ENCODE measurements at regions not wholly inside any gene's neighbourhood (a gene's known extent, or its start where the extent isn't known, plus 50 kb on each side); places are given as distances from the start of the nearest gene placed in this dataset.
A peak's percentile ranks its signal among the peaks of the same experiment; 100 is the strongest.

- ATAC-seq (ENCODE audit: low read depth in 2 of 2) = peak; percentile 29
- H3K4me3 Mint-ChIP-seq = no peak overlapping the region
- no peak overlapping the region for H3K27ac Mint-ChIP-seq
Observed at GRCh38 chr3:102233881-102234280, 200.9 kb upstream of the ZPLD1 start.

GRCh38 chr3:102235679-102236078 lies 199.1 kb upstream of the ZPLD1 start:
- no peak overlapping the region for H3K4me3 Mint-ChIP-seq
- H3K4me1 Mint-ChIP-seq = peaks cover 0 to 3% (median 0%) of the 10 kb centered on the region in 4 donors
- Histone ChIP-seq H3K9me3 (ENCODE audit: control insufficient read depth in 2 of 2, low read length in 2 of 2) (no peaks in the 10 kb centered on the region), H3K27me3 (ENCODE audit: control insufficient read depth, insufficient read depth, low read length) (no peaks in the 10 kb centered on the region), H3K4me1 (ENCODE audit: control insufficient read depth, insufficient read depth, low read length, poor library complexity, severe bottlenecking) (no peaks in the 10 kb centered on the region), H3K36me3 (ENCODE audit: control insufficient read depth, insufficient read depth, low read length) (no peaks in the 10 kb centered on the region), H3K4me3 (ENCODE audit: low read depth, low read length) (no peak overlapping the region), H3K27ac (ENCODE audit: insufficient read depth, low read length, poor library complexity, severe bottlenecking) (no peak overlapping the region)
- DNase-seq = peak in 2 of 3 donors; percentile 6 to 49
- no peak for ATAC-seq (ENCODE audit: low read depth in 2 of 2)
- H3K36me3 Mint-ChIP-seq = no peaks in the 10 kb centered on the region
- H3K27ac Mint-ChIP-seq = no peak overlapping the region
- peaks cover 6% of the 10 kb centered on the region for H3K27me3 Mint-ChIP-seq
- no peaks in the 10 kb centered on the region for H3K9me3 Mint-ChIP-seq

More at GRCh38 chr3:102233881-102234280, 200.9 kb upstream of the ZPLD1 start:
- Histone ChIP-seq H3K27ac (ENCODE audit: insufficient read depth, low read length, poor library complexity, severe bottlenecking) (no peak overlapping the region), H3K4me3 (ENCODE audit: low read depth, low read length) (no peak overlapping the region), H3K9me3 (ENCODE audit: control insufficient read depth in 2 of 2, low read length in 2 of 2) (no peaks in the 10 kb centered on the region), H3K27me3 (ENCODE audit: control insufficient read depth, insufficient read depth, low read length) (no peaks in the 10 kb centered on the region), H3K36me3 (ENCODE audit: control insufficient read depth, insufficient read depth, low read length) (no peaks in the 10 kb centered on the region), H3K4me1 (ENCODE audit: control insufficient read depth, insufficient read depth, low read length, poor library complexity, severe bottlenecking) (no peaks in the 10 kb centered on the region)
- Mint-ChIP-seq H3K36me3 (no peaks in the 10 kb centered on the region), H3K4me1 (peaks cover 0 to 11% (median 5%) of the 10 kb centered on the region in 4 donors), H3K9me3 (no peaks in the 10 kb centered on the region), H3K27me3 (peaks cover 9% of the 10 kb centered on the region)
- DNase-seq = no peak

- Histone ChIP-seq H3K27ac (ENCODE audit: insufficient read depth, low read length, poor library complexity, severe bottlenecking) (no peak overlapping the region), H3K27me3 (ENCODE audit: control insufficient read depth, insufficient read depth, low read length) (no peaks in the 10 kb centered on the region), H3K4me1 (ENCODE audit: control insufficient read depth, insufficient read depth, low read length, poor library complexity, severe bottlenecking) (no peaks in the 10 kb centered on the region), H3K9me3 (ENCODE audit: control insufficient read depth in 2 of 2, low read length in 2 of 2) (no peaks in the 10 kb centered on the region), H3K36me3 (ENCODE audit: control insufficient read depth, insufficient read depth, low read length) (no peaks in the 10 kb centered on the region), H3K4me3 (ENCODE audit: low read depth, low read length) (no peak overlapping the region)
- Mint-ChIP-seq H3K36me3 (no peaks in the 10 kb centered on the region), H3K4me1 (peaks cover 0 to 3% (median 0%) of the 10 kb centered on the region in 4 donors), H3K27me3 (peaks cover 6% of the 10 kb centered on the region), H3K4me3 (no peak overlapping the region), H3K9me3 (no peaks in the 10 kb centered on the region), H3K27ac (no peak overlapping the region)
- ATAC-seq (ENCODE audit: low read depth in 2 of 2) (no peak), DNase-seq (no peak)
Observed at GRCh38 chr3:102237181-102237580, 197.6 kb upstream of the ZPLD1 start.

GRCh38 chr3:102237838-102238237 lies 197.0 kb upstream of the ZPLD1 start:
- ATAC-seq (ENCODE audit: low read depth in 2 of 2) = no peak
- no peaks in the 10 kb centered on the region for H3K9me3 ChIP-seq (ENCODE audit: control insufficient read depth in 2 of 2, low read length in 2 of 2)
- no peaks in the 10 kb centered on the region for H3K4me1 ChIP-seq (ENCODE audit: control insufficient read depth, insufficient read depth, low read length, poor library complexity, severe bottlenecking)
- Mint-ChIP-seq H3K27ac (no peak overlapping the region), H3K4me1 (peaks cover 0 to 3% (median 0%) of the 10 kb centered on the region in 4 donors), H3K36me3 (no peaks in the 10 kb centered on the region), H3K9me3 (no peaks in the 10 kb centered on the region), H3K27me3 (peaks cover 6% of the 10 kb centered on the region), H3K4me3 (no peak overlapping the region)
- no peak for DNase-seq
- no peak overlapping the region for H3K27ac ChIP-seq (ENCODE audit: insufficient read depth, low read length, poor library complexity, severe bottlenecking)
- no peaks in the 10 kb centered on the region for H3K36me3 ChIP-seq (ENCODE audit: control insufficient read depth, insufficient read depth, low read length)
- no peak overlapping the region for H3K4me3 ChIP-seq (ENCODE audit: low read depth, low read length)
- H3K27me3 ChIP-seq (ENCODE audit: control insufficient read depth, insufficient read depth, low read length) = no peaks in the 10 kb centered on the region

GRCh38 chr3:102238362-102238761 lies 196.5 kb upstream of the ZPLD1 start:
- Mint-ChIP-seq H3K27ac (no peak overlapping the region), H3K27me3 (peaks cover 6% of the 10 kb centered on the region), H3K9me3 (no peaks in the 10 kb centered on the region), H3K36me3 (no peaks in the 10 kb centered on the region), H3K4me3 (no peak overlapping the region), H3K4me1 (peaks cover 0 to 3% (median 0%) of the 10 kb centered on the region in 4 donors)
- Histone ChIP-seq H3K27ac (ENCODE audit: insufficient read depth, low read length, poor library complexity, severe bottlenecking) (no peak overlapping the region), H3K4me3 (ENCODE audit: low read depth, low read length) (no peak overlapping the region), H3K36me3 (ENCODE audit: control insufficient read depth, insufficient read depth, low read length) (no peaks in the 10 kb centered on the region), H3K27me3 (ENCODE audit: control insufficient read depth, insufficient read depth, low read length) (no peaks in the 10 kb centered on the region), H3K4me1 (ENCODE audit: control insufficient read depth, insufficient read depth, low read length, poor library complexity, severe bottlenecking) (no peaks in the 10 kb centered on the region), H3K9me3 (ENCODE audit: control insufficient read depth in 2 of 2, low read length in 2 of 2) (no peaks in the 10 kb centered on the region)
- DNase-seq = no peak
- no peak for ATAC-seq (ENCODE audit: low read depth in 2 of 2)

GRCh38 chr3:102240720-102241119 lies 194.1 kb upstream of the ZPLD1 start:
- Mint-ChIP-seq H3K9me3 (peaks cover 0 to 2% (median 0%) of the 10 kb centered on the region in 7 donors), H3K4me1 (peaks cover 0 to under 1% (median 0%) of the 10 kb centered on the region in 4 donors), H3K27ac (no peak overlapping the region), H3K4me3 (no peak overlapping the region), H3K27me3 (no peaks in the 10 kb centered on the region), H3K36me3 (no peaks in the 10 kb centered on the region)
- Histone ChIP-seq H3K27me3 (ENCODE audit: control insufficient read depth, insufficient read depth, low read length) (no peaks in the 10 kb centered on the region), H3K9me3 (ENCODE audit: control insufficient read depth in 2 of 2, low read length in 2 of 2) (no peaks in the 10 kb centered on the region), H3K27ac (ENCODE audit: insufficient read depth, low read length, poor library complexity, severe bottlenecking) (no peak overlapping the region), H3K4me3 (ENCODE audit: low read depth, low read length) (no peak overlapping the region), H3K4me1 (ENCODE audit: control insufficient read depth, insufficient read depth, low read length, poor library complexity, severe bottlenecking) (no peaks in the 10 kb centered on the region), H3K36me3 (ENCODE audit: control insufficient read depth, insufficient read depth, low read length) (no peaks in the 10 kb centered on the region)
- DNase-seq = no peak
- no peak for ATAC-seq (ENCODE audit: low read depth in 2 of 2)

- Histone ChIP-seq H3K4me3 (ENCODE audit: low read depth, low read length) (no peak overlapping the region), H3K36me3 (ENCODE audit: control insufficient read depth, insufficient read depth, low read length) (no peaks in the 10 kb centered on the region), H3K27ac (ENCODE audit: insufficient read depth, low read length, poor library complexity, severe bottlenecking) (no peak overlapping the region), H3K27me3 (ENCODE audit: control insufficient read depth, insufficient read depth, low read length) (peaks cover 13% of the 10 kb centered on the region), H3K4me1 (ENCODE audit: control insufficient read depth, insufficient read depth, low read length, poor library complexity, severe bottlenecking) (no peaks in the 10 kb centered on the region), H3K9me3 (ENCODE audit: control insufficient read depth in 2 of 2, low read length in 2 of 2) (no peaks in the 10 kb centered on the region)
- DNase-seq = no peak
- H3K9me3 Mint-ChIP-seq = peaks cover 0 to 2% (median 0%) of the 10 kb centered on the region in 7 donors
- ATAC-seq (ENCODE audit: low read depth in 2 of 2) = no peak
- H3K27ac Mint-ChIP-seq = no peak overlapping the region
- no peaks in the 10 kb centered on the region for H3K36me3 Mint-ChIP-seq
- no peaks in the 10 kb centered on the region for H3K4me1 Mint-ChIP-seq
- H3K4me3 Mint-ChIP-seq = no peak overlapping the region
- H3K27me3 Mint-ChIP-seq = peaks cover 31% of the 10 kb centered on the region
Observed at GRCh38 chr3:102248981-102249705, 185.7 kb upstream of the ZPLD1 start.

- Mint-ChIP-seq H3K4me1 (no peaks in the 10 kb centered on the region), H3K9me3 (no peaks in the 10 kb centered on the region), H3K4me3 (no peak overlapping the region), H3K36me3 (no peaks in the 10 kb centered on the region), H3K27ac (no peak overlapping the region), H3K27me3 (peaks cover 27% of the 10 kb centered on the region)
- no peak for ATAC-seq (ENCODE audit: low read depth in 2 of 2)
- H3K9me3 ChIP-seq (ENCODE audit: control insufficient read depth in 2 of 2, low read length in 2 of 2) = no peaks in the 10 kb centered on the region
- H3K4me3 ChIP-seq (ENCODE audit: low read depth, low read length) = no peak overlapping the region
- no peak for DNase-seq
- no peaks in the 10 kb centered on the region for H3K4me1 ChIP-seq (ENCODE audit: control insufficient read depth, insufficient read depth, low read length, poor library complexity, severe bottlenecking)
- peaks cover 8% of the 10 kb centered on the region for H3K27me3 ChIP-seq (ENCODE audit: control insufficient read depth, insufficient read depth, low read length)
- H3K27ac ChIP-seq (ENCODE audit: insufficient read depth, low read length, poor library complexity, severe bottlenecking) = no peak overlapping the region
- H3K36me3 ChIP-seq (ENCODE audit: control insufficient read depth, insufficient read depth, low read length) = no peaks in the 10 kb centered on the region
Observed at GRCh38 chr3:102255736-102256135, 179.1 kb upstream of the ZPLD1 start.
